Fibroblast of lung (primary cell): ENCODE measurements at regions not wholly inside any gene's neighbourhood (a gene's known extent, or its start where the extent isn't known, plus 50 kb on each side); places are given as distances from the start of the nearest gene placed in this dataset.

ENCODE experiments used
- DNase-seq, 2 donors: peaks; one replicate each; pipeline versions ENCODE4 v3.0.0 to v3.0.0-alpha.2; 2010; ENCODE audit warnings: low read depth in 2 of 2
- H2AFZ ChIP-seq: 2 replicates; pipeline ENCODE4 v1.5.1; 2012; ENCODE audit warnings: low read length, control low read depth, inconsistent platforms
- H3K27ac ChIP-seq: 2 replicates; pipeline ENCODE4 v1.5.1; 2011; ENCODE audit warnings: low read length, control low read depth; ENCODE audit not compliant: insufficient read depth
- H3K27me3 ChIP-seq: 2 replicates; pipeline ENCODE4 v1.5.1; 2011; ENCODE audit warnings: mild to moderate bottlenecking, low read length; ENCODE audit not compliant: control insufficient read depth, insufficient read depth
- H3K36me3 ChIP-seq: 2 replicates; pipeline ENCODE4 v1.5.1; 2011; ENCODE audit warnings: low read length; ENCODE audit not compliant: control insufficient read depth, insufficient read depth
- H3K4me1 ChIP-seq: 2 replicates; pipeline ENCODE4 v1.5.1; 2011; ENCODE audit warnings: low read length; ENCODE audit not compliant: control insufficient read depth, insufficient read depth; ENCODE audit errors: extremely low read depth
- H3K4me2 ChIP-seq: 2 replicates; pipeline ENCODE4 v1.5.1; 2011; ENCODE audit warnings: low read length, control low read depth; ENCODE audit not compliant: insufficient read depth; ENCODE audit errors: extremely low read depth
- H3K4me3 ChIP-seq, 4 experiments: fragments of 200-600 bp in 1 of 4; sonication (generic) in 1 of 4; replicated peaks in 1 of 4; 2 replicates each; pipeline ENCODE4 v1.5.1; 2011 to 2016; ENCODE audit warnings: low read length in 4 of 4, low read depth in 3 of 4, mild to moderate bottlenecking in 3 of 4, control low read depth in 2 of 4, inconsistent platforms in 1 of 4, mixed read lengths in 1 of 4; ENCODE audit not compliant: insufficient read depth in 1 of 4; ENCODE audit errors: control extremely low read depth in 1 of 4
- H3K79me2 ChIP-seq: 2 replicates; pipeline ENCODE4 v1.5.1; 2012; ENCODE audit warnings: mild to moderate bottlenecking, low read length, inconsistent platforms; ENCODE audit not compliant: control insufficient read depth, insufficient read depth
- H3K9ac ChIP-seq: 2 replicates; pipeline ENCODE4 v1.5.1; 2011; ENCODE audit warnings: mild to moderate bottlenecking, low read length, control low read depth; ENCODE audit not compliant: insufficient read depth
- H3K9me3 ChIP-seq: 2 replicates; pipeline ENCODE4 v1.5.1; 2012; ENCODE audit warnings: low read depth, low read length; ENCODE audit not compliant: control insufficient read depth, insufficient read depth
- H4K20me1 ChIP-seq: 2 replicates; pipeline ENCODE4 v1.5.1; 2011; ENCODE audit warnings: low read length; ENCODE audit not compliant: control insufficient read depth, insufficient read depth; ENCODE audit errors: extremely low read depth
- EZH2 ChIP-seq: IDR thresholded peaks from 2 replicates; pipeline ENCODE4 v1.5.1; 2012; ENCODE audit warnings: low read length, control low read depth, mild to moderate bottlenecking; ENCODE audit errors: missing control alignments
- TF ChIP-seq, protein P1 (sequence below), 2 donors: IDR thresholded peaks in 1 of 2; conservative IDR thresholded peaks in 1 of 2; 1 replicate in 1 of 2; 2 replicates in 1 of 2; pipeline ENCODE4 v1.5.1; 2011 to 2012; ENCODE audit warnings: low read length in 2 of 2, control low read depth in 1 of 2, inconsistent platforms in 1 of 2, low read depth in 1 of 2, mild to moderate bottlenecking in 1 of 2

DNA sequence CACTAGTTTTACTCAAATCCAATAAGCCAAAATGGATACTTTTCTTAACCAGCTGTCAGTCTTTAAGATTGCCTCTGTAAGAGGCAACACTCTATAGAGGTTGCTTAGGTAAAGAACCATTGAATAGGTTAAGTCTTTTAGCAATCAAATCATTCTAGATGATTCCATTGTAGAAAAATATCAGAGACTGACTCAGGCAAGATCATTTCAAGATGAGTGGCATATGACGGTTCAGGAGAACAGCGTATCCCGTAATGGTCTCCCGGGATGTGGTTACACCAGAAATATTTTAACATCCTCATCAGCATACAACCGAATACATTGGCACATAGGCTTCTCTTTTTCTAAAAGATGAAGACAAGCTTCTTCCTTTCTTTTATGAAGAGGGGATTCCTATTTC is 641.7 kb upstream of the AGA start:
- Histone ChIP-seq H3K36me3 (no peaks in the 10 kb centered on the region), H3K4me2 (no peak overlapping the region), H4K20me1 (no peaks in the 10 kb centered on the region), H3K9ac (no peak overlapping the region), H3K4me3 (no peak overlapping the region), H3K79me2 (no peaks in the 10 kb centered on the region), H3K4me1 (no peaks in the 10 kb centered on the region), H2AFZ (no peak overlapping the region), H3K27ac (no peak overlapping the region), H3K9me3 (no peaks in the 10 kb centered on the region), H3K27me3 (no peaks in the 10 kb centered on the region)
- TF ChIP-seq, protein P1, sequence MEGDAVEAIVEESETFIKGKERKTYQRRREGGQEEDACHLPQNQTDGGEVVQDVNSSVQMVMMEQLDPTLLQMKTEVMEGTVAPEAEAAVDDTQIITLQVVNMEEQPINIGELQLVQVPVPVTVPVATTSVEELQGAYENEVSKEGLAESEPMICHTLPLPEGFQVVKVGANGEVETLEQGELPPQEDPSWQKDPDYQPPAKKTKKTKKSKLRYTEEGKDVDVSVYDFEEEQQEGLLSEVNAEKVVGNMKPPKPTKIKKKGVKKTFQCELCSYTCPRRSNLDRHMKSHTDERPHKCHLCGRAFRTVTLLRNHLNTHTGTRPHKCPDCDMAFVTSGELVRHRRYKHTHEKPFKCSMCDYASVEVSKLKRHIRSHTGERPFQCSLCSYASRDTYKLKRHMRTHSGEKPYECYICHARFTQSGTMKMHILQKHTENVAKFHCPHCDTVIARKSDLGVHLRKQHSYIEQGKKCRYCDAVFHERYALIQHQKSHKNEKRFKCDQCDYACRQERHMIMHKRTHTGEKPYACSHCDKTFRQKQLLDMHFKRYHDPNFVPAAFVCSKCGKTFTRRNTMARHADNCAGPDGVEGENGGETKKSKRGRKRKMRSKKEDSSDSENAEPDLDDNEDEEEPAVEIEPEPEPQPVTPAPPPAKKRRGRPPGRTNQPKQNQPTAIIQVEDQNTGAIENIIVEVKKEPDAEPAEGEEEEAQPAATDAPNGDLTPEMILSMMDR (conservative IDR thresholded peaks at IDR 0.05 in 1 of 2, IDR thresholded peaks at IDR 0.05 in 1 of 2; ENCODE audit: low read depth in 1 of 2, low read length in 2 of 2): no peak
- TF ChIP-seq EZH2: no peak
- DNase-seq: no peak

DNA sequence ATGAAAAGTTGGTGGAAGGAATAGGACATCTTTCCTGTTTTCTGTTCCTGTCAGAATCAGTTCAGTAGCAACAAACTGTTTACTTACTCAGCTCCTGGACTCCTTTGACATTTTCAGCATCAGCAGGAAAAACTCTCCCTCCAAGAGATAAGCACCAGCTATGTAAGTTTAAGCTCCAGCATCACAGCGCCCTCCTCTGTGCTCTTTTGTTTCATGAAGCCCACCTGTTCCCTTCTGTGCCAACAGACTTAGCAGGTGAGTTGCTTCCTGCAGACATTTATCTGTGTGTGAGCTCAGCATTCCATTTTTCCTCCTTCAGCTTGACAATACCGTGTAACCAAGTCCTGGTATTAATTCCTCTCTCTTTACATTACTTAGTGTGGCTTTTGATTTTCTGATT is 644.1 kb upstream of the AGA start:
- no peaks in the 10 kb centered on the region for H3K36me3 ChIP-seq
- no peaks in the 10 kb centered on the region for H4K20me1 ChIP-seq
- TF ChIP-seq, protein P1 (conservative IDR thresholded peaks at IDR 0.05 in 1 of 2, IDR thresholded peaks at IDR 0.05 in 1 of 2; ENCODE audit: low read depth in 1 of 2, low read length in 2 of 2): peak in 1 of 2 donors; percentile 6
- no peak for TF ChIP-seq EZH2
- H3K79me2 ChIP-seq: no peaks in the 10 kb centered on the region
- no peaks in the 10 kb centered on the region for H3K9me3 ChIP-seq
- no peaks in the 10 kb centered on the region for H3K4me1 ChIP-seq
- H2AFZ ChIP-seq: no peak overlapping the region
- H3K4me2 ChIP-seq: no peak overlapping the region
- H3K27ac ChIP-seq: no peak overlapping the region
- no peak overlapping the region for H3K4me3 ChIP-seq
- H3K27me3 ChIP-seq: no peaks in the 10 kb centered on the region
- DNase-seq: peak in 1 of 2 donors; percentile 0
- H3K9ac ChIP-seq: no peak overlapping the region

DNA sequence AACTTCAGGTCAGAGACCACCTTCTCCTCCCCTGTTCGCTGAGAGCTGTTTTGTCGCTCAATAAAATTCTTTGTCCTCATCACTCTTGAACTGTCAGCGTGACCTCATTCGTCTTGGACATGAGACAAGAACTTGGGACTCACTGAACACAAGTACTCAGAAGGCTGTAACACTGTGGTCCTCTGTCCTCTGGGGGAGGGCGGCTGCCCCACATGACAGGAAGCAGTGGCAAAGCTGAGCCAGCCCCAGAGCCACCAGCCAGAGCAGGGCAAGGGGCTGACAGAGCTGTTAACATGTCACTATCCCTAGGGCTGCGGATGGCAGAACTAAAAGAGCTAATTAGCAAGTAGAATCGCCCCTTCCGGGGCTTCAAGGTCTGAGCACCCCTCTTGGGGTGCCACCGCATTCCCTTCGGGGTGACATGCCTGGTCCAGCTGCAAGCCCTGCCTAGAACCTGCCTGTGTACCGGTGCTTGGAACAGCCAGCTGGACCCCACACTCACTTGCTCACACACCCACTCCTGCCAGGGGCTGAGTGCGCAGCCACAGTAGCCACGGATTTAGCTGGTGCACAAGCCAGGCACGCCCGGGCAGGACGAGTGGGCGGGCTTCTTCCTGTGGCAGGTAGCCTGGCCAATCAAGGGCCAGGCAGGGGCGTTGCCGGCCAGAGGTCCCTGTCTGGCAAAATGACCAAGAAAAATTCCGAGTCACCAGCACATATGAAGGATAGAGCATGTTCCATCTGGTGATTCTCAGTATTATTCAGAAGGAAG is 648.6 kb upstream of the AGA start:
- no peaks in the 10 kb centered on the region for H3K27me3 ChIP-seq
- H3K4me2 ChIP-seq: no peak overlapping the region
- H3K4me3 ChIP-seq: no peak overlapping the region
- no peaks in the 10 kb centered on the region for H3K9me3 ChIP-seq
- H3K9ac ChIP-seq: no peak overlapping the region
- no peak overlapping the region for H3K27ac ChIP-seq
- H3K36me3 ChIP-seq: no peaks in the 10 kb centered on the region
- no peak for DNase-seq
- H3K4me1 ChIP-seq: no peaks in the 10 kb centered on the region
- no peaks in the 10 kb centered on the region for H4K20me1 ChIP-seq
- no peaks in the 10 kb centered on the region for H3K79me2 ChIP-seq
- H2AFZ ChIP-seq: no peak overlapping the region
- TF ChIP-seq, protein P1 (conservative IDR thresholded peaks at IDR 0.05 in 1 of 2, IDR thresholded peaks at IDR 0.05 in 1 of 2; ENCODE audit: low read depth in 1 of 2, low read length in 2 of 2): no peak
- TF ChIP-seq EZH2: no peak
